Right lobe of liver (tissue), 6 donors: ENCODE measurements at regions not wholly inside any gene's neighbourhood (a gene's known extent, or its start where the extent isn't known, plus 50 kb on each side); places are given as distances from the start of the nearest gene placed in this dataset.
A peak's percentile ranks its signal among the peaks of the same experiment; 100 is the strongest.

Experiments
- ATAC-seq, 4 donors: fragments of 200-7000 bp; cut with Tn5 transposase; one replicate each; pipeline ENCODE4 v1.9.1; 2020; ENCODE audit warnings: mild to moderate bottlenecking in 4 of 4, moderate library complexity in 4 of 4
- DNase-seq, 3 donors: peaks; one replicate each; pipeline ENCODE4 v3.0.0-alpha.2; 2020
- H3K27ac ChIP-seq, 3 donors: fragments of 200-600 bp; one replicate each; pipeline ENCODE4 v1.8.0; 2022
- H3K27me3 ChIP-seq, 2 donors: fragments of 200-600 bp; one replicate each; pipeline ENCODE4 v1.8.0; 2022
- H3K36me3 ChIP-seq, 4 donors: fragments of 200-600 bp; sonication (generic) in 1 of 4; one replicate each; pipeline versions ENCODE4 v1.5.1 to v1.8.0; 2017 to 2022; ENCODE audit warnings: control low read depth in 1 of 4
- H3K4me1 ChIP-seq, 4 donors: fragments of 200-600 bp; sonication (generic) in 1 of 4; one replicate each; pipeline versions ENCODE4 v1.5.1 to v1.8.0; 2017 to 2022; ENCODE audit warnings: control low read depth in 1 of 4
- H3K4me3 ChIP-seq, 3 donors: fragments of 200-600 bp; one replicate each; pipeline ENCODE4 v1.8.0; 2022
- H3K9me3 ChIP-seq, 4 donors: fragments of 200-600 bp; sonication (generic) in 1 of 4; one replicate each; pipeline versions ENCODE4 v1.5.1 to v1.8.0; 2017 to 2022; ENCODE audit warnings: control low read depth in 1 of 4
- CTCF ChIP-seq, 4 donors: fragments of 200-600 bp in 3 of 4; fragments of 450-650 bp in 1 of 4; IDR thresholded peaks; one replicate each; pipeline versions ENCODE4 v1.5.1 to v1.8.0; 2016 to 2022; ENCODE audit warnings: antibody characterized with exemption in 4 of 4, mild to moderate bottlenecking in 2 of 4
- POLR2A ChIP-seq: fragments of 450-650 bp; IDR thresholded peaks from one replicate; pipeline ENCODE4 v1.6.1; 2017; ENCODE audit warnings: antibody characterized with exemption, mild to moderate bottlenecking
- WGBS: methylation state at CpG from one replicate; pipeline ENCODE4 v1.1.6; 2018; ENCODE audit warnings: low coverage, low lambda C conversion rate; ENCODE audit not compliant: insufficient coverage; ENCODE audit errors: missing lambda C conversion rate; 5-methylcytosine and 5-hydroxymethylcytosine counted together
- intact Hi-C, 2 donors: fragments of 100-400 bp; cut with DNase I; formaldehyde crosslinking; loops; one replicate each; pipeline versions ENCODE4 v1.11.2 to v1.14.1; 2022
- donor health status: DM: no; HTN: yes; CAD: no.
- donor health status: DM: no; HTN: no; CAD: no.
- donor health status: DM: no; HTN: no; CAD: no.
- donor health status: DM: no; HTN: yes; CAD: no.
- donor health status: DM: no; HTN: yes; CAD: no.

GRCh38 chrX:39928704-39929378, 168.9 kb downstream of the BCOR start:
- intact Hi-C loops, result no loop called here
- no peak overlapping the region for H3K27ac ChIP-seq
- no peak for TF ChIP-seq CTCF (IDR thresholded peaks at IDR 0.05)
- TF ChIP-seq POLR2A, result no peak
- H3K36me3 ChIP-seq, result no peaks in the 10 kb centered on the region
- ATAC-seq (no peak), DNase-seq (peak in 1 of 3 donors; percentile 16)
- no peaks in the 10 kb centered on the region for H3K9me3 ChIP-seq
- WGBS, result 64% methylated on average over 6 of the region's 8 CpGs
- H3K4me1 ChIP-seq, result no peaks in the 10 kb centered on the region
- H3K4me3 ChIP-seq, result no peak overlapping the region
- no peaks in the 10 kb centered on the region for H3K27me3 ChIP-seq

DNA sequence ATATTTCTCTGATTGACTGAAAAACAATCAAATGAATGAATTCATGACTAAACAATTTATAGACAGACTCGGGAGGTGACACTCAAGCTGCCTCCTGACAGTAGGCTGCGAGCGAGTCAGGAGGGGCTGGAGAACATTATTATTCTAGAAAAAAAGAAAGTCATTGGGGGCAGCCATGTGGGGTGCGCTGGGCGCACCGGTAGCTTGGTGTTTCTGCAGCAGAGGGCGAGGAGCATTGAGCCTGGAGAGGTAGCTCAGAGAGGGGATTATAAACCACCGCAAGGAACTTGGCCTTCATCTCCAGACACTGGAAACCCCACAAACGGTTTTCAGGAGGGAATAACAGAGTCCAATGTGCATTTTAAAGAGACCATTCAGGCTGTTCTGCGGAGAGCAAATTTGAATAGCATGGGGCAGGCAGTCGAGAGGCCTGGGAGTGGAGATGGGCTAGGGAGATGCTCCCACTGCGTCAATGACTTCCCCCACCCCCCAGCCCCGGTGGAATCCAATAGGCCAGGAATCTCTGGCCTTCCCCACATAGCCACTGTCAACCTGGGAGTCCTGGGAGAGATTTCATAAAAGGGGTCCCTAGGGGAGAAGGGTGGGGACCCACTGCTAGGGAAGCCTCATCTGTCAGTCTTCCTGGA, 168.3 kb downstream of the BCOR start:
- DNase-seq, result peak in 1 of 3 donors; percentile 1
- intact Hi-C loops, result no loop called here
- WGBS, result 70% methylated on average over 13 of the region's 13 CpGs
- H3K9me3 ChIP-seq, result no peaks in the 10 kb centered on the region
- H3K27me3 ChIP-seq, result no peaks in the 10 kb centered on the region
- H3K27ac ChIP-seq, result no peak overlapping the region
- ATAC-seq, result no peak
- H3K36me3 ChIP-seq, result no peaks in the 10 kb centered on the region
- H3K4me1 ChIP-seq, result no peaks in the 10 kb centered on the region
- H3K4me3 ChIP-seq, result no peak overlapping the region
- TF ChIP-seq POLR2A (no peak), CTCF (IDR thresholded peaks at IDR 0.05) (no peak)

DNA sequence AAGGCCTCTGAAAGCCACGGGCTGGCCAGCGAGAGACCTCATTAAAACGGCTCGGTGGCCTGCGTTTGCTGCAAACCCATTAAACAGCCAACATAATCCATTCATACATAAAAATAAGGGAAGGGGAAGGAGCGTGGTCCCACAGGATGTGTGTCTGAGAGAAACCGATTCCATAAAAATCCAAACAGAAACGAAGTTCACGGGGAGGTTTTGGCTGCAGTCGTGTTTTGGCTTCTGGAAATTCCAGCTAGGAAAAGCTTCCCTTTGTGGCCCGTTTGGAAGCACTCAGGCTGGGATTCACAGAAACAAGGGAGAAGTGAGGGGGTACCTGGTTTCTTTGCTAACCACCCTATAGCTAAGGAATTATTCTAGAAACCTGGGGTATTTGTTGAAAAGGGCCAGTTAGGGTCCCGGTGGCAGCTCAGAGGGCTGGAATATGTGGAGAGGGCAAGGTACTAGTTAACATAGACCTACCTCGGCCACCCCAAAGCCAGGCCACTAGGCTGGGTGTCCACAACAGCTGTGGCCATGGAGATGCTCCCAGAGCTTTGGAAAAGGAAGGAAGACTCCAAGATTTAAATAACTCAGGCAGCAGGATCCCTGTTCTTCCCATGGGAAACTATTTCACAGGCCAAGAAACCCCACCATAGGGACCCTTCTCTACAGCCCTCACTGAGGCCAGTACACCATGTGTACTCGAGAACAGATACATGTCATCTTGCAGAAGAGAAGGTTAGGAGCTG, 166.8 kb downstream of the BCOR start:
- TF ChIP-seq CTCF (IDR thresholded peaks at IDR 0.05), result no peak
- TF ChIP-seq POLR2A, result no peak
- Histone ChIP-seq H3K36me3 (no peaks in the 10 kb centered on the region), H3K27ac (no peak overlapping the region), H3K4me3 (no peak overlapping the region), H3K9me3 (no peaks in the 10 kb centered on the region), H3K4me1 (no peaks in the 10 kb centered on the region), H3K27me3 (no peaks in the 10 kb centered on the region)
- intact Hi-C loops, result no loop called here
- 59% methylated on average over 14 of the region's 14 CpGs for WGBS
- ATAC-seq (no peak), DNase-seq (no peak)

GRCh38 chrX:39931529-39932282, 166.1 kb downstream of the BCOR start:
- ATAC-seq (no peak), DNase-seq (no peak)
- no peak for TF ChIP-seq CTCF (IDR thresholded peaks at IDR 0.05)
- TF ChIP-seq POLR2A, result no peak
- intact Hi-C loops, result no loop called here
- no peaks in the 10 kb centered on the region for H3K27me3 ChIP-seq
- H3K4me1 ChIP-seq, result no peaks in the 10 kb centered on the region
- no peaks in the 10 kb centered on the region for H3K36me3 ChIP-seq
- H3K4me3 ChIP-seq, result no peak overlapping the region
- no peaks in the 10 kb centered on the region for H3K9me3 ChIP-seq
- whole genome bisulfite sequencing, result 42% methylated on average over 3 of the region's 3 CpGs
- no peak overlapping the region for H3K27ac ChIP-seq
